ENCODE measurements at regions not wholly inside any gene's neighbourhood (a gene's known extent, or its start where the extent isn't known, plus 50 kb on each side); places are given as distances from the start of the nearest gene placed in this dataset.

GRCh38 chr6:74631564-74631963, 574.3 kb downstream of the COL12A1 start:
- H3K27me3 ChIP-seq (ENCODE audit: control insufficient read depth in 2 of 2, insufficient read depth in 1 of 2, low read length in 1 of 2) = no peaks in the 10 kb centered on the region
- H3K4me1 ChIP-seq (ENCODE audit: control insufficient read depth in 2 of 2, insufficient read depth in 2 of 2, low read length in 2 of 2) = no peaks in the 10 kb centered on the region
- WGBS = 82% methylated on average over 2 of the region's 2 CpGs
- no peaks in the 10 kb centered on the region for H3K36me3 ChIP-seq (ENCODE audit: control insufficient read depth in 2 of 2, insufficient read depth in 2 of 2, low read length in 1 of 2)
- no peak overlapping the region for H3K27ac ChIP-seq (ENCODE audit: low read depth in 1 of 2, low read length in 1 of 2)
- H3K4me3 ChIP-seq (ENCODE audit: low read length in 2 of 2) = no peak overlapping the region
- DNase-seq (ENCODE audit: low read depth in 6 of 9, low spot score in 9 of 9) = no peak
- peaks cover 0 to 4% of the 10 kb centered on the region in 2 donors for H3K9me3 ChIP-seq (ENCODE audit: control insufficient read depth in 2 of 2, insufficient read depth in 1 of 2, low read length in 1 of 2)

- Histone ChIP-seq H3K36me3 (ENCODE audit: control insufficient read depth in 2 of 2, insufficient read depth in 2 of 2, low read length in 1 of 2) (no peaks in the 10 kb centered on the region), H3K27ac (ENCODE audit: low read depth in 1 of 2, low read length in 1 of 2) (no peak overlapping the region), H3K4me1 (ENCODE audit: control insufficient read depth in 2 of 2, insufficient read depth in 2 of 2, low read length in 2 of 2) (no peaks in the 10 kb centered on the region), H3K9me3 (ENCODE audit: control insufficient read depth in 2 of 2, insufficient read depth in 1 of 2, low read length in 1 of 2) (peaks cover 0 to 20% of the 10 kb centered on the region in 2 donors), H3K4me3 (ENCODE audit: low read length in 2 of 2) (no peak overlapping the region), H3K27me3 (ENCODE audit: control insufficient read depth in 2 of 2, insufficient read depth in 1 of 2, low read length in 1 of 2) (no peaks in the 10 kb centered on the region)
- DNase-seq (ENCODE audit: low read depth in 6 of 9, low spot score in 9 of 9) = no peak
- 93% methylated on average over 4 of the region's 4 CpGs for WGBS
Measured at GRCh38 chr6:74626288-74626687, 579.6 kb downstream of the COL12A1 start.

DNA sequence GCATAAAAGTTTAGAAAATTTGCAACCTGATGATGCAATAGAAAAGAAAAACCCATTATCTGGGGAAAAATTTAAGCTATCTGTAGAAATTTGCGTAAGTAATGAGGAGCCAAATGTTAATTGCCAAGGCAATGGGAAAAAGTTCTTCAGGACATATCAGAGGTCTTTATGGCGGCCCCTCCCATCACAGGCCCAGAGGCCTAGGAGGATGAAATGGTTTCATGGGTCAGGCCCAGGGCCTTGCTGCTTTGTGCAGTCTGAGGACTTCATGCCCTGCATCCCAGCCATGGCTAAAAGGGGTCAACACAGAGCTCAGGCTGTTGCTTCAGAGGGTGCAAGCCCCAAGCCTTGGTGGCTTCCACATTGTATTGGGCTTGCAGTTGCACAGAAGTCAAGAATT, 582.8 kb downstream of the COL12A1 start:
- no peak for DNase-seq (ENCODE audit: low read depth in 6 of 9, low spot score in 9 of 9)
- Histone ChIP-seq H3K9me3 (ENCODE audit: control insufficient read depth in 2 of 2, insufficient read depth in 1 of 2, low read length in 1 of 2) (peaks cover 0 to 20% of the 10 kb centered on the region in 2 donors), H3K36me3 (ENCODE audit: control insufficient read depth in 2 of 2, insufficient read depth in 2 of 2, low read length in 1 of 2) (no peaks in the 10 kb centered on the region), H3K27me3 (ENCODE audit: control insufficient read depth in 2 of 2, insufficient read depth in 1 of 2, low read length in 1 of 2) (no peaks in the 10 kb centered on the region), H3K4me1 (ENCODE audit: control insufficient read depth in 2 of 2, insufficient read depth in 2 of 2, low read length in 2 of 2) (no peaks in the 10 kb centered on the region), H3K4me3 (ENCODE audit: low read length in 2 of 2) (no peak overlapping the region), H3K27ac (ENCODE audit: low read depth in 1 of 2, low read length in 1 of 2) (no peak overlapping the region)
- WGBS = 48% methylated on average over 2 of the region's 2 CpGs

GRCh38 chr6:74611220-74611619, 594.6 kb downstream of the COL12A1 start:
- H3K9me3 ChIP-seq (ENCODE audit: control insufficient read depth in 2 of 2, insufficient read depth in 1 of 2, low read length in 1 of 2) = no peaks in the 10 kb centered on the region
- DNase-seq (ENCODE audit: low read depth in 6 of 9, low spot score in 9 of 9) = no peak
- no peaks in the 10 kb centered on the region for H3K27me3 ChIP-seq (ENCODE audit: control insufficient read depth in 2 of 2, insufficient read depth in 1 of 2, low read length in 1 of 2)
- H3K36me3 ChIP-seq (ENCODE audit: control insufficient read depth in 2 of 2, insufficient read depth in 2 of 2, low read length in 1 of 2) = no peaks in the 10 kb centered on the region
- H3K4me3 ChIP-seq (ENCODE audit: low read length in 2 of 2) = no peak overlapping the region
- H3K27ac ChIP-seq (ENCODE audit: low read depth in 1 of 2, low read length in 1 of 2) = no peak overlapping the region
- H3K4me1 ChIP-seq (ENCODE audit: control insufficient read depth in 2 of 2, insufficient read depth in 2 of 2, low read length in 2 of 2) = no peaks in the 10 kb centered on the region

DNA sequence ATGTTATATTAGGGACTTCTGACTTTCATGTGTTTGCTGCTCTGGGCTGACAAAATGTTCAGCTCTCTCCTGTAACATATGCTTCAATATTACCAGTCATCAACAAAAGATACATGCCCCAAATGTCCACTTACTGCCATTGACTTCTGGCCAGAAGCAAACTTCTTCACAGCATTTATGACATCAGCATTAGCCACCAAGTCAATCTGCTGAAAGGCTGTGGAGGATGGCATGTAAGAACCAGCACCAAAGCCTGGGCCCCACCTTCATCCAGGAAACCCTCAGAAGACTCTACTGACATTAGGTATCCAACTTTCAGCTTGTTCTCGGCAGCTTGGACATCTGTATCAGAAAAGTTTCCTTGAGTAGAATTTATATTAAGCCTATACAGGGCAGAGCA, 595.5 kb downstream of the COL12A1 start:
- Histone ChIP-seq H3K27ac (ENCODE audit: low read depth in 1 of 2, low read length in 1 of 2) (no peak overlapping the region), H3K4me3 (ENCODE audit: low read length in 2 of 2) (no peak overlapping the region), H3K4me1 (ENCODE audit: control insufficient read depth in 2 of 2, insufficient read depth in 2 of 2, low read length in 2 of 2) (no peaks in the 10 kb centered on the region), H3K27me3 (ENCODE audit: control insufficient read depth in 2 of 2, insufficient read depth in 1 of 2, low read length in 1 of 2) (no peaks in the 10 kb centered on the region), H3K9me3 (ENCODE audit: control insufficient read depth in 2 of 2, insufficient read depth in 1 of 2, low read length in 1 of 2) (no peaks in the 10 kb centered on the region), H3K36me3 (ENCODE audit: control insufficient read depth in 2 of 2, insufficient read depth in 2 of 2, low read length in 1 of 2) (no peaks in the 10 kb centered on the region)
- no peak for DNase-seq (ENCODE audit: low read depth in 6 of 9, low spot score in 9 of 9)
- WGBS = 96% methylated on average over 1 of the region's 1 CpG

GRCh38 chr6:74609871-74610270, 596.0 kb downstream of the COL12A1 start:
- no peak overlapping the region for H3K4me3 ChIP-seq (ENCODE audit: low read length in 2 of 2)
- 97% methylated on average over 1 of the region's 1 CpG for WGBS

GRCh38 chr6:74607934-74608333, 597.9 kb downstream of the COL12A1 start:
- Histone ChIP-seq H3K4me3 (ENCODE audit: low read length in 2 of 2) (no peak overlapping the region), H3K36me3 (ENCODE audit: control insufficient read depth in 2 of 2, insufficient read depth in 2 of 2, low read length in 1 of 2) (no peaks in the 10 kb centered on the region), H3K27ac (ENCODE audit: low read depth in 1 of 2, low read length in 1 of 2) (no peak overlapping the region), H3K4me1 (ENCODE audit: control insufficient read depth in 2 of 2, insufficient read depth in 2 of 2, low read length in 2 of 2) (no peaks in the 10 kb centered on the region), H3K27me3 (ENCODE audit: control insufficient read depth in 2 of 2, insufficient read depth in 1 of 2, low read length in 1 of 2) (no peaks in the 10 kb centered on the region), H3K9me3 (ENCODE audit: control insufficient read depth in 2 of 2, insufficient read depth in 1 of 2, low read length in 1 of 2) (no peaks in the 10 kb centered on the region)
- no peak for DNase-seq (ENCODE audit: low read depth in 6 of 9, low spot score in 9 of 9)
- WGBS = 89% methylated on average over 3 of the region's 3 CpGs

More at GRCh38 chr6:74609871-74610270, 596.0 kb downstream of the COL12A1 start:
- Histone ChIP-seq H3K27ac (ENCODE audit: low read depth in 1 of 2, low read length in 1 of 2) (no peak overlapping the region), H3K4me1 (ENCODE audit: control insufficient read depth in 2 of 2, insufficient read depth in 2 of 2, low read length in 2 of 2) (no peaks in the 10 kb centered on the region), H3K9me3 (ENCODE audit: control insufficient read depth in 2 of 2, insufficient read depth in 1 of 2, low read length in 1 of 2) (no peaks in the 10 kb centered on the region), H3K36me3 (ENCODE audit: control insufficient read depth in 2 of 2, insufficient read depth in 2 of 2, low read length in 1 of 2) (no peaks in the 10 kb centered on the region), H3K27me3 (ENCODE audit: control insufficient read depth in 2 of 2, insufficient read depth in 1 of 2, low read length in 1 of 2) (no peaks in the 10 kb centered on the region)
- no peak for DNase-seq (ENCODE audit: low read depth in 6 of 9, low spot score in 9 of 9)

DNA sequence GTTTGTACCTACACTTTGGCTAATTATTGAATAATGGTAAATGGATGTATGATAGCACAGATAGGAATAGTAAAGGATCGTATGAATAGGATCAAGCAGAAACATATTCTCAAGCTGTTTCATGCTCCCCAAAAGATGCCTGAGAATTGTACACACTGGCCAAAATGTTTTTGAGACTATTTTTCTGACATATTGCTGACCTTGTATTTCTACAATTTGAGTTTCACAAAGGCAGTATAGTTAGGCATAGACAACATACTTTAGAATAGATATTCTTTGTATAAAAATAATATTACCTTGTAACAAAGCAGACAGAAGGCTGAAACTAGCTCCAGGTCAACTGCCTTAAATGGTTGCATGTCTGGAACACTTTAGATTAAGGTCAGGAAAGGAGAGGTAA, 598.4 kb downstream of the COL12A1 start:
- Histone ChIP-seq H3K4me1 (ENCODE audit: control insufficient read depth in 2 of 2, insufficient read depth in 2 of 2, low read length in 2 of 2) (no peaks in the 10 kb centered on the region), H3K9me3 (ENCODE audit: control insufficient read depth in 2 of 2, insufficient read depth in 1 of 2, low read length in 1 of 2) (no peaks in the 10 kb centered on the region), H3K27me3 (ENCODE audit: control insufficient read depth in 2 of 2, insufficient read depth in 1 of 2, low read length in 1 of 2) (no peaks in the 10 kb centered on the region), H3K27ac (ENCODE audit: low read depth in 1 of 2, low read length in 1 of 2) (no peak overlapping the region), H3K4me3 (ENCODE audit: low read length in 2 of 2) (no peak overlapping the region), H3K36me3 (ENCODE audit: control insufficient read depth in 2 of 2, insufficient read depth in 2 of 2, low read length in 1 of 2) (no peaks in the 10 kb centered on the region)
- WGBS = 99% methylated on average over 1 of the region's 1 CpG
- DNase-seq (ENCODE audit: low read depth in 6 of 9, low spot score in 9 of 9) = no peak

GRCh38 chr6:74606582-74607071, 599.2 kb downstream of the COL12A1 start:
- Histone ChIP-seq H3K9me3 (ENCODE audit: control insufficient read depth in 2 of 2, insufficient read depth in 1 of 2, low read length in 1 of 2) (no peaks in the 10 kb centered on the region), H3K27me3 (ENCODE audit: control insufficient read depth in 2 of 2, insufficient read depth in 1 of 2, low read length in 1 of 2) (no peaks in the 10 kb centered on the region), H3K36me3 (ENCODE audit: control insufficient read depth in 2 of 2, insufficient read depth in 2 of 2, low read length in 1 of 2) (no peaks in the 10 kb centered on the region), H3K4me1 (ENCODE audit: control insufficient read depth in 2 of 2, insufficient read depth in 2 of 2, low read length in 2 of 2) (no peaks in the 10 kb centered on the region), H3K27ac (ENCODE audit: low read depth in 1 of 2, low read length in 1 of 2) (no peak overlapping the region), H3K4me3 (ENCODE audit: low read length in 2 of 2) (no peak overlapping the region)
- no peak for DNase-seq (ENCODE audit: low read depth in 6 of 9, low spot score in 9 of 9)
- 95% methylated on average over 3 of the region's 3 CpGs for WGBS

Data from thymus (tissue), 11 donors.